Caco-2 (cell line): ENCODE measurements at regions not wholly inside any gene's neighbourhood (a gene's known extent, or its start where the extent isn't known, plus 50 kb on each side); places are given as distances from the start of the nearest gene placed in this dataset.

Experiments used
- BruUV-seq: library from RNA; stranded (reverse); fragments of 400-500 nt; replicated peaks from 2 replicates; lab custom pipeline; 2021; lab: Mats Ljungman, UMichigan
- CTCF ChIA-PET: fragments of 300-600 bp; sonication (Branson Sonifier 250); formaldehyde crosslinking; loops from one replicate; lab custom pipeline; 2022; ENCODE audit warnings: antibody characterized with exemption; lab: Charles Lee
- POLR2A ChIA-PET: fragments of 300-600 bp; sonication (Branson Sonifier 250); formaldehyde crosslinking; loops from one replicate; lab custom pipeline; 2022; ENCODE audit warnings: antibody characterized with exemption; lab: Charles Lee
- DNase-seq, 2 experiments: peaks; one replicate each; pipeline versions ENCODE4 v3.0.0 to v3.0.0-alpha.2; 2020 to 2022
- H3K27me3 ChIP-seq: replicated peaks from 2 replicates; pipeline ENCODE4 v1.6.0; 2011; ENCODE audit warnings: low read length; ENCODE audit not compliant: control insufficient read depth, insufficient read depth
- H3K36me3 ChIP-seq: 2 replicates; pipeline ENCODE4 v1.5.1; 2011; ENCODE audit warnings: low read length; ENCODE audit not compliant: control insufficient read depth, insufficient read depth
- H3K4me1 ChIP-seq: fragments of 250-450 bp; sonication (Bioruptor Pico); 2 replicates; pipeline ENCODE4 v1.5.1; 2020; ENCODE audit warnings: mild to moderate bottlenecking
- H3K4me3 ChIP-seq: 2 replicates; pipeline ENCODE4 v1.5.1; 2011; ENCODE audit warnings: low read depth, mild to moderate bottlenecking, control low read depth, low read length
- H3K9me3 ChIP-seq: fragments of 250-450 bp; sonication (Bioruptor Pico); 2 replicates; pipeline ENCODE4 v1.5.1; 2020; ENCODE audit warnings: mild to moderate bottlenecking, moderate library complexity
- H3K27ac Mint-ChIP-seq: one replicate; pipeline ENCODE4 v1.8.0; 2022; ENCODE audit warnings: mixed read lengths; ENCODE audit not compliant: unreplicated experiment
- H3K27me3 Mint-ChIP-seq: one replicate; pipeline ENCODE4 v1.8.0; 2022; ENCODE audit warnings: mixed read lengths; ENCODE audit not compliant: insufficient read depth, unreplicated experiment
- H3K36me3 Mint-ChIP-seq: one replicate; pipeline ENCODE4 v1.8.0; 2022; ENCODE audit warnings: mild to moderate bottlenecking, mixed read lengths; ENCODE audit not compliant: insufficient read depth, unreplicated experiment
- H3K4me1 Mint-ChIP-seq: one replicate; pipeline ENCODE4 v1.8.0; 2022; ENCODE audit warnings: low read depth, mixed read lengths; ENCODE audit not compliant: unreplicated experiment
- H3K4me3 Mint-ChIP-seq: one replicate; pipeline ENCODE4 v1.8.0; 2022; ENCODE audit warnings: mild to moderate bottlenecking, moderate library complexity, mixed read lengths; ENCODE audit not compliant: unreplicated experiment
- H3K9me3 Mint-ChIP-seq: one replicate; pipeline ENCODE4 v1.8.0; 2022; ENCODE audit warnings: mixed read lengths; ENCODE audit not compliant: unreplicated experiment
- CTCF ChIP-seq, 2 experiments: fragments of 200-600 bp in 1 of 2; IDR thresholded peaks; 1 replicate in 1 of 2; 2 replicates in 1 of 2; pipeline versions ENCODE4 v1.5.1 to v1.8.0; 2011 to 2022; ENCODE audit warnings: antibody characterized with exemption in 1 of 2, control low read depth in 1 of 2, inconsistent platforms in 1 of 2, low read depth in 1 of 2, low read length in 1 of 2, mild to moderate bottlenecking in 1 of 2, moderate library complexity in 1 of 2; ENCODE audit not compliant: insufficient read depth in 1 of 2, severe bottlenecking in 1 of 2, unreplicated experiment in 1 of 2
- intact Hi-C: fragments of 100-400 bp; cut with micrococcal nuclease; formaldehyde crosslinking; loops from one replicate; pipeline ENCODE4 v1.10.0; 2022; ENCODE audit not compliant: unreplicated experiment

- no peaks in the 10 kb centered on the region for H3K36me3 ChIP-seq
- H3K4me1 Mint-ChIP-seq, result no peaks in the 10 kb centered on the region
- DNase-seq, result no peak
- POLR2A ChIA-PET, result no interaction called here
- H3K9me3 ChIP-seq, result no peaks in the 10 kb centered on the region
- H3K9me3 Mint-ChIP-seq, result no peaks in the 10 kb centered on the region
- no peaks in the 10 kb centered on the region for H3K36me3 Mint-ChIP-seq
- TF ChIP-seq CTCF (IDR thresholded peaks at IDR 0.05; ENCODE audit: insufficient read depth in 1 of 2, low read depth in 1 of 2, low read length in 1 of 2, severe bottlenecking in 1 of 2, unreplicated experiment in 1 of 2), result no peak
- H3K4me1 ChIP-seq, result no peaks in the 10 kb centered on the region
- no peaks in the 10 kb centered on the region for H3K27me3 ChIP-seq
- H3K4me3 ChIP-seq, result no peak overlapping the region
- intact Hi-C loops, result no loop called here
- no peak overlapping the region for H3K4me3 Mint-ChIP-seq
- peaks cover 20% of the 10 kb centered on the region for H3K27me3 Mint-ChIP-seq
- CTCF ChIA-PET, result no interaction called here
- no TSS peak for BruUV-seq
- H3K27ac Mint-ChIP-seq, result no peak overlapping the region
Measured at GRCh38 chr19:31075146-31075655, 274.0 kb downstream of the TSHZ3 start.

GRCh38 chr19:31074199-31075125, 274.8 kb downstream of the TSHZ3 start:
- Histone ChIP-seq H3K36me3 (no peaks in the 10 kb centered on the region), H3K27me3 (no peaks in the 10 kb centered on the region), H3K9me3 (no peaks in the 10 kb centered on the region), H3K4me1 (no peaks in the 10 kb centered on the region), H3K4me3 (no peak overlapping the region)
- no peak overlapping the region for H3K4me3 Mint-ChIP-seq
- no peak for TF ChIP-seq CTCF (IDR thresholded peaks at IDR 0.05; ENCODE audit: insufficient read depth in 1 of 2, low read depth in 1 of 2, low read length in 1 of 2, severe bottlenecking in 1 of 2, unreplicated experiment in 1 of 2)
- CTCF ChIA-PET, result no interaction called here
- no TSS peak for BruUV-seq
- H3K4me1 Mint-ChIP-seq, result no peaks in the 10 kb centered on the region
- POLR2A ChIA-PET, result no interaction called here
- H3K27ac Mint-ChIP-seq, result no peak overlapping the region
- H3K36me3 Mint-ChIP-seq, result no peaks in the 10 kb centered on the region
- peaks cover 20% of the 10 kb centered on the region for H3K27me3 Mint-ChIP-seq
- DNase-seq, result no peak
- intact Hi-C loops, result no loop called here
- no peaks in the 10 kb centered on the region for H3K9me3 Mint-ChIP-seq

- H3K27me3 Mint-ChIP-seq, result peaks cover 20% of the 10 kb centered on the region
- intact Hi-C loops, result no loop called here
- POLR2A ChIA-PET, result no interaction called here
- DNase-seq, result no peak
- no peaks in the 10 kb centered on the region for H3K36me3 ChIP-seq
- no peaks in the 10 kb centered on the region for H3K4me1 Mint-ChIP-seq
- H3K4me3 Mint-ChIP-seq, result no peak overlapping the region
- no peak overlapping the region for H3K4me3 ChIP-seq
- no TSS peak for BruUV-seq
- no peak for TF ChIP-seq CTCF (IDR thresholded peaks at IDR 0.05; ENCODE audit: insufficient read depth in 1 of 2, low read depth in 1 of 2, low read length in 1 of 2, severe bottlenecking in 1 of 2, unreplicated experiment in 1 of 2)
- no peak overlapping the region for H3K27ac Mint-ChIP-seq
- H3K4me1 ChIP-seq, result no peaks in the 10 kb centered on the region
- H3K9me3 Mint-ChIP-seq, result no peaks in the 10 kb centered on the region
- no peaks in the 10 kb centered on the region for H3K9me3 ChIP-seq
- H3K36me3 Mint-ChIP-seq, result no peaks in the 10 kb centered on the region
- H3K27me3 ChIP-seq, result no peaks in the 10 kb centered on the region
- CTCF ChIA-PET, result no interaction called here
Measured at GRCh38 chr19:31073485-31074198, 275.6 kb downstream of the TSHZ3 start.
